Stimulated activated effector memory CD8-positive, alpha-beta T cell treated with anti-CD3 and anti-CD28 coated beads, Interleukin-12 subunit alpha, Interleukin-12 subunit beta, amount 100 ng/mL, for 72 hours (primary cell): ENCODE measurements at regions not wholly inside any gene's neighbourhood (a gene's known extent, or its start where the extent isn't known, plus 50 kb on each side); places are given as distances from the start of the nearest gene placed in this dataset.

Source experiments
- ATAC-seq: fragments of 150-1000 bp; cut with Tn5 transposase; 2 replicates; pipeline ENCODE4 v1.10.0; 2021
- DNase-seq, 2 donors: peaks; one replicate each; pipeline ENCODE4 v3.0.0; 2021 to 2022; ENCODE audit warnings: low spot score in 2 of 2
- H3K27ac Mint-ChIP-seq: one replicate; pipeline ENCODE4 v1.8.0; 2022; ENCODE audit warnings: mild to moderate bottlenecking, mixed read lengths
- H3K36me3 Mint-ChIP-seq: one replicate; pipeline ENCODE4 v1.8.0; 2022; ENCODE audit warnings: mild to moderate bottlenecking, mixed read lengths
- H3K4me1 Mint-ChIP-seq: one replicate; pipeline ENCODE4 v1.8.0; 2022; ENCODE audit warnings: mixed read lengths
- H3K4me3 Mint-ChIP-seq: one replicate; pipeline ENCODE4 v1.8.0; 2022; ENCODE audit warnings: mild to moderate bottlenecking, mixed read lengths
- H3K9me3 Mint-ChIP-seq: one replicate; pipeline ENCODE4 v1.8.0; 2022; ENCODE audit warnings: mixed read lengths

- H3K9me3 Mint-ChIP-seq = peaks cover 5% of the 10 kb centered on the region
- ATAC-seq (no peak), DNase-seq (no peak)
- H3K4me3 Mint-ChIP-seq = no peak overlapping the region
- H3K27ac Mint-ChIP-seq = no peak overlapping the region
- H3K36me3 Mint-ChIP-seq = no peaks in the 10 kb centered on the region
- H3K4me1 Mint-ChIP-seq = no peaks in the 10 kb centered on the region
Observed at GRCh38 chr2:222087998-222088397, 210.8 kb downstream of the PAX3 start.

GRCh38 chr2:222082201-222082600 lies 216.6 kb downstream of the PAX3 start:
- Mint-ChIP-seq H3K9me3 (no peaks in the 10 kb centered on the region), H3K4me1 (no peaks in the 10 kb centered on the region), H3K27ac (no peak overlapping the region), H3K4me3 (no peak overlapping the region), H3K36me3 (no peaks in the 10 kb centered on the region)
- ATAC-seq (no peak), DNase-seq (no peak)

GRCh38 chr2:222080141-222080540 lies 218.7 kb downstream of the PAX3 start:
- DNase-seq = no peak
- ATAC-seq = no peak
- H3K36me3 Mint-ChIP-seq = no peaks in the 10 kb centered on the region
- H3K27ac Mint-ChIP-seq = no peak overlapping the region
- H3K4me3 Mint-ChIP-seq = no peak overlapping the region
- no peaks in the 10 kb centered on the region for H3K4me1 Mint-ChIP-seq
- H3K9me3 Mint-ChIP-seq = no peaks in the 10 kb centered on the region

GRCh38 chr2:222076973-222077690 lies 221.7 kb downstream of the PAX3 start:
- Mint-ChIP-seq H3K36me3 (no peaks in the 10 kb centered on the region), H3K4me1 (no peaks in the 10 kb centered on the region)
- no peak for ATAC-seq

GRCh38 chr2:222074674-222075073 lies 224.1 kb downstream of the PAX3 start:
- H3K4me1 Mint-ChIP-seq = no peaks in the 10 kb centered on the region
- H3K9me3 Mint-ChIP-seq = peaks cover 2% of the 10 kb centered on the region
- no peak overlapping the region for H3K27ac Mint-ChIP-seq
- no peak for ATAC-seq
- H3K36me3 Mint-ChIP-seq = no peaks in the 10 kb centered on the region
- DNase-seq = no peak
- H3K4me3 Mint-ChIP-seq = no peak overlapping the region

More at GRCh38 chr2:222076973-222077690, 221.7 kb downstream of the PAX3 start:
- Mint-ChIP-seq H3K4me3 (no peak overlapping the region), H3K9me3 (no peaks in the 10 kb centered on the region), H3K27ac (no peak overlapping the region)
- DNase-seq = no peak

GRCh38 chr2:222071911-222072310 lies 226.9 kb downstream of the PAX3 start:
- no peak for DNase-seq
- Mint-ChIP-seq H3K9me3 (peaks cover 5% of the 10 kb centered on the region), H3K4me3 (no peak overlapping the region), H3K36me3 (no peaks in the 10 kb centered on the region), H3K27ac (no peak overlapping the region), H3K4me1 (no peaks in the 10 kb centered on the region)
- ATAC-seq = no peak

GRCh38 chr2:222064286-222064685 lies 234.5 kb downstream of the PAX3 start:
- Mint-ChIP-seq H3K9me3 (peaks cover 3% of the 10 kb centered on the region), H3K4me1 (no peaks in the 10 kb centered on the region), H3K4me3 (no peak overlapping the region), H3K36me3 (no peaks in the 10 kb centered on the region), H3K27ac (no peak overlapping the region)
- no peak for DNase-seq
- no peak for ATAC-seq

- no peak overlapping the region for H3K27ac Mint-ChIP-seq
- no peaks in the 10 kb centered on the region for H3K9me3 Mint-ChIP-seq
- DNase-seq = no peak
- H3K4me3 Mint-ChIP-seq = no peak overlapping the region
- ATAC-seq = no peak
- H3K4me1 Mint-ChIP-seq = no peaks in the 10 kb centered on the region
- H3K36me3 Mint-ChIP-seq = no peaks in the 10 kb centered on the region
Observed at GRCh38 chr2:222058819-222059445, 239.9 kb downstream of the PAX3 start.

- no peak overlapping the region for H3K27ac Mint-ChIP-seq
- no peak overlapping the region for H3K4me3 Mint-ChIP-seq
- no peaks in the 10 kb centered on the region for H3K36me3 Mint-ChIP-seq
- H3K4me1 Mint-ChIP-seq = no peaks in the 10 kb centered on the region
- no peaks in the 10 kb centered on the region for H3K9me3 Mint-ChIP-seq
- ATAC-seq (no peak), DNase-seq (no peak)
Observed at GRCh38 chr2:222057347-222058073, 241.3 kb downstream of the PAX3 start.

GRCh38 chr2:222055328-222055727 lies 243.5 kb downstream of the PAX3 start:
- H3K4me1 Mint-ChIP-seq = no peaks in the 10 kb centered on the region
- no peak overlapping the region for H3K4me3 Mint-ChIP-seq
- no peak for DNase-seq
- H3K36me3 Mint-ChIP-seq = no peaks in the 10 kb centered on the region
- no peak overlapping the region for H3K27ac Mint-ChIP-seq
- H3K9me3 Mint-ChIP-seq = no peaks in the 10 kb centered on the region
- ATAC-seq = no peak

GRCh38 chr2:222054813-222055212 lies 244.0 kb downstream of the PAX3 start:
- no peaks in the 10 kb centered on the region for H3K9me3 Mint-ChIP-seq
- no peaks in the 10 kb centered on the region for H3K4me1 Mint-ChIP-seq
- DNase-seq = no peak
- no peak overlapping the region for H3K4me3 Mint-ChIP-seq
- ATAC-seq = no peak
- no peak overlapping the region for H3K27ac Mint-ChIP-seq
- H3K36me3 Mint-ChIP-seq = no peaks in the 10 kb centered on the region

- no peaks in the 10 kb centered on the region for H3K36me3 Mint-ChIP-seq
- H3K4me1 Mint-ChIP-seq = no peaks in the 10 kb centered on the region
- ATAC-seq = no peak
- H3K9me3 Mint-ChIP-seq = no peaks in the 10 kb centered on the region
- H3K4me3 Mint-ChIP-seq = no peak overlapping the region
- DNase-seq = no peak
- no peak overlapping the region for H3K27ac Mint-ChIP-seq
Observed at GRCh38 chr2:222052934-222053367, 245.8 kb downstream of the PAX3 start.

GRCh38 chr2:222050981-222051380 lies 247.8 kb downstream of the PAX3 start:
- ATAC-seq = no peak
- Mint-ChIP-seq H3K27ac (no peak overlapping the region), H3K9me3 (no peaks in the 10 kb centered on the region), H3K36me3 (no peaks in the 10 kb centered on the region), H3K4me3 (no peak overlapping the region), H3K4me1 (no peaks in the 10 kb centered on the region)
- DNase-seq = no peak

- Mint-ChIP-seq H3K4me1 (no peaks in the 10 kb centered on the region), H3K9me3 (no peaks in the 10 kb centered on the region), H3K27ac (no peak overlapping the region), H3K36me3 (no peaks in the 10 kb centered on the region), H3K4me3 (no peak overlapping the region)
- DNase-seq (no peak), ATAC-seq (no peak)
Observed at GRCh38 chr2:222049946-222050345, 248.9 kb downstream of the PAX3 start.

GRCh38 chr2:222043897-222044296 lies 254.9 kb downstream of the PAX3 start:
- DNase-seq = no peak
- no peak overlapping the region for H3K27ac Mint-ChIP-seq
- H3K4me3 Mint-ChIP-seq = no peak overlapping the region
- no peaks in the 10 kb centered on the region for H3K36me3 Mint-ChIP-seq
- no peaks in the 10 kb centered on the region for H3K4me1 Mint-ChIP-seq
- no peaks in the 10 kb centered on the region for H3K9me3 Mint-ChIP-seq
- no peak for ATAC-seq

- Mint-ChIP-seq H3K4me1 (no peaks in the 10 kb centered on the region), H3K36me3 (no peaks in the 10 kb centered on the region), H3K9me3 (no peaks in the 10 kb centered on the region), H3K4me3 (no peak overlapping the region), H3K27ac (no peak overlapping the region)
- ATAC-seq = no peak
- DNase-seq = no peak
Observed at GRCh38 chr2:222042666-222043065, 256.1 kb downstream of the PAX3 start.
